ENCODE measurements at regions not wholly inside any gene's neighbourhood (a gene's known extent, or its start where the extent isn't known, plus 50 kb on each side); places are given as distances from the start of the nearest gene placed in this dataset.

DNA sequence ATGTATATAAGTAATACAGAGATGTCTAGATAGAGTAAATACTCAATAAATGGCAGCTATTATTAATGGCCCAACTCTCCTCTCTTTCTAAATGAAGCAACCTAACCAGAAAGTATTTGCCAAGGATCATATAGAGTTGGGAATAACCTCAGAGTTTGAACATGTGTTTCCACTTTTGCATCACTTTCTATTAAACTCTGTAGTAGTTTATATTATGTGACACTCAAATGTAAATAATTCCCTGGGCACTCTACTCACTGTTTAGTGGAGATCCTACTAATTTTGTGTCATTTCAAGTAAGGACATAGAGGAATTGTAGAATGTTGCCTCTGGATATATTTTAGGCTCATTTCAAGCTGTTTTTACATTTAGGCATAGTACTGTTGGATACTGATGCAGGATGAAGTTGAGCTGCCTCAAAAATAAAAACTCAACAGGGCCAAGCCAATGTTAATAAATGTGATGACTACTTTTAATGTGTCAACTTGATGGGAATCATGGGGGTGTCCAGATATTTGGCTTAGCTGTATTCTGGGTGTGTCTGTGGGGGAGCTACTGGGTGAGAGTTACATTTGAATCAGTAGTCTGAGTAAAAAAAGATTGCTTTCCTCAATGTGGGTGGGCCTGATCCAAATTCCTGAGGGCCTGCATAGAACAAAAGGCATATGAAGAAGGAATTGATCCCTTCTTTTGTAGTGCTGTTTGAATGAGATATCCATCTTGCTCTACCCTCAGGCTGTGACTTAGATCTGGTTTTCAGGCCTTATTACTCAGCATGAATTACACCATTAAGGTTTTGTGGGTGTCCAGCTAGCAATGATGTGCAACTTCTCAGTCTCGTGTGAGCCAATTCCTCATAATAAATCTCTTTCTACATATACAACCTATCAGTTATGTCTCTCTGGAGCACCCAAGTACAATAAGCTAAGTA is 1368.2 kb downstream of the STIM2 start:
- no peak overlapping the region for H3K4me2 ChIP-seq
- DNase-seq, result no peak
- H3K27ac ChIP-seq (ENCODE audit: low read depth in 2 of 2, low read length in 1 of 2), result no peak overlapping the region
- H3K36me3 ChIP-seq (replicated peaks in 1 of 2; ENCODE audit: control insufficient read depth in 1 of 2, insufficient read depth in 2 of 2, low read length in 1 of 2), result no peaks in the 10 kb centered on the region
- H3F3A ChIP-seq (replicated peaks; ENCODE audit: insufficient read depth), result no peaks in the 10 kb centered on the region
- no peaks in the 10 kb centered on the region for H3K27me3 ChIP-seq (ENCODE audit: insufficient read depth)
- no peak overlapping the region for H3K4me3 ChIP-seq (ENCODE audit: low read depth in 2 of 2, low read length in 1 of 2)
- CTCF ChIA-PET, result no interaction called here
- no peak overlapping the region for H3K9ac ChIP-seq
- TF ChIP-seq, protein P1, sequence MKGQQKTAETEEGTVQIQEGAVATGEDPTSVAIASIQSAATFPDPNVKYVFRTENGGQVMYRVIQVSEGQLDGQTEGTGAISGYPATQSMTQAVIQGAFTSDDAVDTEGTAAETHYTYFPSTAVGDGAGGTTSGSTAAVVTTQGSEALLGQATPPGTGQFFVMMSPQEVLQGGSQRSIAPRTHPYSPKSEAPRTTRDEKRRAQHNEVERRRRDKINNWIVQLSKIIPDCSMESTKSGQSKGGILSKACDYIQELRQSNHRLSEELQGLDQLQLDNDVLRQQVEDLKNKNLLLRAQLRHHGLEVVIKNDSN (IDR thresholded peaks at IDR 0.05; ENCODE audit: borderline replicate concordance, low read depth), result no peak
- TF ChIP-seq TCF12 (IDR thresholded peaks at IDR 0.05), result peak; percentile 42; the same call in 1 of the 2 replicates
- POLR2A ChIA-PET, result no interaction called here
- WGBS (ENCODE audit: low lambda C conversion rate), result 77% methylated on average over 1 of the region's 1 CpG
- no peaks in the 10 kb centered on the region for H4K20me1 ChIP-seq (ENCODE audit: insufficient read depth)
- no peaks in the 10 kb centered on the region for H3K9me2 ChIP-seq
- peaks cover 0 to 23% of the 10 kb centered on the region in 2 experiments; a peak in 2 of 4 replicates for H3K4me1 ChIP-seq (ENCODE audit: control insufficient read depth in 1 of 2, insufficient read depth in 2 of 2, low read depth in 1 of 2, low read length in 1 of 2)
- H2AFZ ChIP-seq (ENCODE audit: low read depth), result no peak overlapping the region
- H3K9me3 ChIP-seq, result no peaks in the 10 kb centered on the region
- H3K79me2 ChIP-seq (ENCODE audit: insufficient read depth), result no peaks in the 10 kb centered on the region

DNA sequence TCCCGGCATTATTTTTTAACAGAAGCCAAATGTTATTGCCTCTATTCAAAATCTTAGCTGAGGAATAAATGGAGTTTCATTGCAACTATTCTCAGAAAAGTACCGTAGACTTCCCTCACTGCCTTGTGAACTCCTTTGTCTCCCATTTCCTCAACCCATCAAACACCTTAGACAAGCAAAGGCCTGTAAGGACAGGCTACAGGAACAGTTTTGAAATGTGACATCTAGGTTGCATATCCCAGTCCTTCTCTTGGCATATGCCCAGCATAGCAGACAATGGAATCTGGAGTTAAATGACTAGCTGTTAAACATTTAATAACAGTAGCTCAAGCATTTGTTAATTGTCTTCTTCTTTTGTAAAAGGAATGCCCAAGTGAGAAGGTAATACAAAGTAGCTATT is 1371.7 kb downstream of the STIM2 start:
- H4K20me1 ChIP-seq (ENCODE audit: insufficient read depth), result no peaks in the 10 kb centered on the region
- no peaks in the 10 kb centered on the region for H3K9me2 ChIP-seq
- no peak overlapping the region for H3K4me2 ChIP-seq
- no peaks in the 10 kb centered on the region for H3K79me2 ChIP-seq (ENCODE audit: insufficient read depth)
- no peaks in the 10 kb centered on the region for H3F3A ChIP-seq (replicated peaks; ENCODE audit: insufficient read depth)
- ChIA-PET CTCF (no interaction called here), POLR2A (no interaction called here)
- H3K9me3 ChIP-seq, result no peaks in the 10 kb centered on the region
- H3K4me1 ChIP-seq (ENCODE audit: control insufficient read depth in 1 of 2, insufficient read depth in 2 of 2, low read depth in 1 of 2, low read length in 1 of 2), result peaks cover 0 to 22% of the 10 kb centered on the region in 2 experiments; a peak in 1 of 4 replicates
- no peak overlapping the region for H3K9ac ChIP-seq
- no peak overlapping the region for H3K4me3 ChIP-seq (ENCODE audit: low read depth in 2 of 2, low read length in 1 of 2)
- no peak overlapping the region for H2AFZ ChIP-seq (ENCODE audit: low read depth)
- DNase-seq, result no peak
- H3K36me3 ChIP-seq (replicated peaks in 1 of 2; ENCODE audit: control insufficient read depth in 1 of 2, insufficient read depth in 2 of 2, low read length in 1 of 2), result no peaks in the 10 kb centered on the region
- WGBS (ENCODE audit: low lambda C conversion rate), result 66% methylated on average over 2 of the region's 2 CpGs
- no peaks in the 10 kb centered on the region for H3K27me3 ChIP-seq (ENCODE audit: insufficient read depth)
- H3K27ac ChIP-seq (ENCODE audit: low read depth in 2 of 2, low read length in 1 of 2), result no peak overlapping the region
- TF ChIP-seq, protein P2, sequence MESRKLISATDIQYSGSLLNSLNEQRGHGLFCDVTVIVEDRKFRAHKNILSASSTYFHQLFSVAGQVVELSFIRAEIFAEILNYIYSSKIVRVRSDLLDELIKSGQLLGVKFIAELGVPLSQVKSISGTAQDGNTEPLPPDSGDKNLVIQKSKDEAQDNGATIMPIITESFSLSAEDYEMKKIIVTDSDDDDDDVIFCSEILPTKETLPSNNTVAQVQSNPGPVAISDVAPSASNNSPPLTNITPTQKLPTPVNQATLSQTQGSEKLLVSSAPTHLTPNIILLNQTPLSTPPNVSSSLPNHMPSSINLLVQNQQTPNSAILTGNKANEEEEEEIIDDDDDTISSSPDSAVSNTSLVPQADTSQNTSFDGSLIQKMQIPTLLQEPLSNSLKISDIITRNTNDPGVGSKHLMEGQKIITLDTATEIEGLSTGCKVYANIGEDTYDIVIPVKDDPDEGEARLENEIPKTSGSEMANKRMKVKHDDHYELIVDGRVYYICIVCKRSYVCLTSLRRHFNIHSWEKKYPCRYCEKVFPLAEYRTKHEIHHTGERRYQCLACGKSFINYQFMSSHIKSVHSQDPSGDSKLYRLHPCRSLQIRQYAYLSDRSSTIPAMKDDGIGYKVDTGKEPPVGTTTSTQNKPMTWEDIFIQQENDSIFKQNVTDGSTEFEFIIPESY (IDR thresholded peaks at IDR 0.05; ENCODE audit: borderline replicate concordance, low read depth), result no peak
- TF ChIP-seq MXI1 (IDR thresholded peaks at IDR 0.05; ENCODE audit: low read depth, low read length) (no peak), GATA2 (CRISPR knock-in tag; IDR thresholded peaks at IDR 0.05) (no peak), TAF1 (IDR thresholded peaks at IDR 0.05; ENCODE audit: borderline replicate concordance, low read depth, low read length) (no peak), RCOR1 (IDR thresholded peaks at IDR 0.05; ENCODE audit: low read length) (no peak), RFX5 (IDR thresholded peaks at IDR 0.05; ENCODE audit: low read length) (no peak), YY1 (IDR thresholded peaks at IDR 0.05; ENCODE audit: low read depth) (no peak), FOSL2 (IDR thresholded peaks at IDR 0.05; ENCODE audit: borderline replicate concordance, low read depth) (no peak), POLR2AphosphoS5 (IDR thresholded peaks at IDR 0.05; ENCODE audit: low read depth, low read length) (no peak), FOXJ3 (CRISPR knock-in tag; IDR thresholded peaks at IDR 0.05) (no peak), TCF12 (IDR thresholded peaks at IDR 0.05) (no peak), MEF2A (IDR thresholded peaks at IDR 0.05; ENCODE audit: borderline replicate concordance, low read depth) (no peak), GABPA (IDR thresholded peaks at IDR 0.05; ENCODE audit: low read depth) (no peak), EZH2phosphoT487 (IDR thresholded peaks at IDR 0.05; ENCODE audit: borderline replicate concordance, low read depth) (no peak)
- TF ChIP-seq, protein P3, sequence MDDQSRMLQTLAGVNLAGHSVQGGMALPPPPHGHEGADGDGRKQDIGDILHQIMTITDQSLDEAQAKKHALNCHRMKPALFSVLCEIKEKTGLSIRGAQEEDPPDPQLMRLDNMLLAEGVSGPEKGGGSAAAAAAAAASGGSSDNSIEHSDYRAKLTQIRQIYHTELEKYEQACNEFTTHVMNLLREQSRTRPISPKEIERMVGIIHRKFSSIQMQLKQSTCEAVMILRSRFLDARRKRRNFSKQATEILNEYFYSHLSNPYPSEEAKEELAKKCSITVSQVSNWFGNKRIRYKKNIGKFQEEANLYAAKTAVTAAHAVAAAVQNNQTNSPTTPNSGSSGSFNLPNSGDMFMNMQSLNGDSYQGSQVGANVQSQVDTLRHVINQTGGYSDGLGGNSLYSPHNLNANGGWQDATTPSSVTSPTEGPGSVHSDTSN (IDR thresholded peaks at IDR 0.05), result no peak
- TF ChIP-seq, protein P4, sequence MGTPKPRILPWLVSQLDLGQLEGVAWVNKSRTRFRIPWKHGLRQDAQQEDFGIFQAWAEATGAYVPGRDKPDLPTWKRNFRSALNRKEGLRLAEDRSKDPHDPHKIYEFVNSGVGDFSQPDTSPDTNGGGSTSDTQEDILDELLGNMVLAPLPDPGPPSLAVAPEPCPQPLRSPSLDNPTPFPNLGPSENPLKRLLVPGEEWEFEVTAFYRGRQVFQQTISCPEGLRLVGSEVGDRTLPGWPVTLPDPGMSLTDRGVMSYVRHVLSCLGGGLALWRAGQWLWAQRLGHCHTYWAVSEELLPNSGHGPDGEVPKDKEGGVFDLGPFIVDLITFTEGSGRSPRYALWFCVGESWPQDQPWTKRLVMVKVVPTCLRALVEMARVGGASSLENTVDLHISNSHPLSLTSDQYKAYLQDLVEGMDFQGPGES (IDR thresholded peaks at IDR 0.05; ENCODE audit: low read depth, low read length), result no peak
- TF ChIP-seq, protein P5, sequence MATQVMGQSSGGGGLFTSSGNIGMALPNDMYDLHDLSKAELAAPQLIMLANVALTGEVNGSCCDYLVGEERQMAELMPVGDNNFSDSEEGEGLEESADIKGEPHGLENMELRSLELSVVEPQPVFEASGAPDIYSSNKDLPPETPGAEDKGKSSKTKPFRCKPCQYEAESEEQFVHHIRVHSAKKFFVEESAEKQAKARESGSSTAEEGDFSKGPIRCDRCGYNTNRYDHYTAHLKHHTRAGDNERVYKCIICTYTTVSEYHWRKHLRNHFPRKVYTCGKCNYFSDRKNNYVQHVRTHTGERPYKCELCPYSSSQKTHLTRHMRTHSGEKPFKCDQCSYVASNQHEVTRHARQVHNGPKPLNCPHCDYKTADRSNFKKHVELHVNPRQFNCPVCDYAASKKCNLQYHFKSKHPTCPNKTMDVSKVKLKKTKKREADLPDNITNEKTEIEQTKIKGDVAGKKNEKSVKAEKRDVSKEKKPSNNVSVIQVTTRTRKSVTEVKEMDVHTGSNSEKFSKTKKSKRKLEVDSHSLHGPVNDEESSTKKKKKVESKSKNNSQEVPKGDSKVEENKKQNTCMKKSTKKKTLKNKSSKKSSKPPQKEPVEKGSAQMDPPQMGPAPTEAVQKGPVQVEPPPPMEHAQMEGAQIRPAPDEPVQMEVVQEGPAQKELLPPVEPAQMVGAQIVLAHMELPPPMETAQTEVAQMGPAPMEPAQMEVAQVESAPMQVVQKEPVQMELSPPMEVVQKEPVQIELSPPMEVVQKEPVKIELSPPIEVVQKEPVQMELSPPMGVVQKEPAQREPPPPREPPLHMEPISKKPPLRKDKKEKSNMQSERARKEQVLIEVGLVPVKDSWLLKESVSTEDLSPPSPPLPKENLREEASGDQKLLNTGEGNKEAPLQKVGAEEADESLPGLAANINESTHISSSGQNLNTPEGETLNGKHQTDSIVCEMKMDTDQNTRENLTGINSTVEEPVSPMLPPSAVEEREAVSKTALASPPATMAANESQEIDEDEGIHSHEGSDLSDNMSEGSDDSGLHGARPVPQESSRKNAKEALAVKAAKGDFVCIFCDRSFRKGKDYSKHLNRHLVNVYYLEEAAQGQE (IDR thresholded peaks at IDR 0.05; ENCODE audit: low read depth, low read length), result no peak

Data from SK-N-SH (cell line).